SK-N-MC (cell line): ENCODE measurements at regions not wholly inside any gene's neighbourhood (a gene's known extent, or its start where the extent isn't known, plus 50 kb on each side); places are given as distances from the start of the nearest gene placed in this dataset.

Source experiments
- DNase-seq: peaks from one replicate; pipeline ENCODE4 v3.0.0-alpha.2; 2011; ENCODE audit warnings: low read depth, low spot score
- H3K27ac ChIP-seq: fragments of 200-600 bp; sonication (generic); 2 replicates; pipeline ENCODE4 v1.5.1; 2016; ENCODE audit warnings: mixed run types
- H3K36me3 ChIP-seq: fragments of 200-600 bp; sonication (generic); 2 replicates; pipeline ENCODE4 v1.6.1; 2017; ENCODE audit warnings: antibody characterized with exemption, low read length, mixed read lengths; ENCODE audit not compliant: insufficient read depth
- H3K4me3 ChIP-seq: fragments of 200-600 bp; sonication (generic); 2 replicates; pipeline ENCODE4 v1.5.1; 2016
- H3K9ac ChIP-seq: fragments of 200-600 bp; sonication (generic); 2 replicates; pipeline ENCODE4 v1.8.0; 2017; ENCODE audit warnings: mixed run types, mixed read lengths; ENCODE audit not compliant: insufficient read length
- H3K9me3 ChIP-seq: fragments of 200-600 bp; sonication (generic); 2 replicates; pipeline ENCODE4 v1.6.1; 2017; ENCODE audit warnings: low read depth, mild to moderate bottlenecking, antibody characterized with exemption, low read length, moderate library complexity, mixed read lengths
- EZH2 ChIP-seq: fragments of 200-600 bp; sonication (generic); IDR thresholded peaks from one replicate; pipeline ENCODE4 v1.6.1; 2017; ENCODE audit warnings: antibody characterized with exemption
- FOXP2 ChIP-seq: optimal IDR thresholded peaks from 2 replicates; pipeline ENCODE3; 2011; ENCODE audit warnings: mild to moderate bottlenecking, moderate library complexity; ENCODE audit not compliant: insufficient read depth; ENCODE audit errors: extremely low read length, control extremely low read depth
- POLR2AphosphoS5 ChIP-seq: IDR thresholded peaks from 2 replicates; pipeline ENCODE4 v1.6.1; 2012; ENCODE audit warnings: mild to moderate bottlenecking, low read depth, low read length, borderline replicate concordance

DNA sequence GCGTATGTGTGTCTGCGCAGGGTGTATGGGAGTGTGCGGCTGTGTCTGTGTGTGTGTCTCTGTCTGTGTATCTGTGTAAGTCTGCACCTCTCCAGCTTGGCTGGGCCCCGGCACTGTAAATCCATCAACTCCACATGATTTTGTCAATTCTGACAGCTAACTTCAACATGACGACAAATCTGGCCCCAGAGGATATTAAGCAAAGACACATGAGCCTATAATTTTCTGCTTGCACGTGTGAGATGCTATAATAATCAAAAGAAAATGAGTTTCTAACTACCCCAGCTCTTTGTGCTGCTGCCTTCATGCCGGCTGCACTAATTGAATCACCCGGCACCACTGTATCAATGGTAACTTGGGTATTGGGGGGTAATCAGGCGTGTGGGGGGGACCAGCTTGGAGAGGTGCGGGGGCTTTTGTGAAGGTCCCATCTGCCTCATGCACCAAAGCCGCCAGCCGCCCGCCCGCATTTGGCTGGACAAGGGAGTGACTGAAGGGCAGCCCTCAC, 57.6 kb upstream of the LHX1 start:
- no peak for DNase-seq
- TF ChIP-seq EZH2 (no peak), POLR2AphosphoS5 (no peak), FOXP2 (no peak)
- Histone ChIP-seq H3K27ac (no peak overlapping the region), H3K4me3 (no peak overlapping the region), H3K36me3 (no peaks in the 10 kb centered on the region), H3K9me3 (no peaks in the 10 kb centered on the region), H3K9ac (no peak overlapping the region)

DNA sequence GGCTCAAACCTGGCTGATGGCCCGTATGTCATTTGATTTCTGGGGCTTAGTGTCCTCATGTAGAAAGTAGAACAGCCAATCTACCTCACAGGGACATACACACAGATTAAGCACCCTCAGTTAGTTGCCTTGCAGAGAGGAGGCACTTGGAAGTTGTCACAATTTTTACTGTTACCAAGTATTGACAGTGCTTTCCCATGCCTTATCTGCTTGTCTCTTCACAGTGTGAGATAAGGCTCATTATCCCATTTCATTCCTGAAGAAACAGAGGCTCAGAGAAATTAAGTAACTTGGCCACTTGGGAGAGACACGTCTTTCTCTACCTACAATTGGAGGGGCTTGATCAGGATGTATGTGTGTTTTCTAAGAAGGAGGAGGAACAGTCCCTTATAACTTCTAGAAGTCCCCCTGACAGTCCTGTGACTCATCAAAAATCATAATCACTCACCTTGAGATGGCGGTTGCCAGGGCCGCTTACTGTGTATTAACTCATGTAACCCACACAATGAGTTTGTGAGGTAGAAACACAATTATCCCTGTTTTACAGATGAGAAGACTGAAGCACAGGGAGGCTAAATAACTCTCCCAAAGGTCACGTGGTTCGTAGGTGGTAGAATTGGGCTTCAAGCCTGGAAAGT, 56.9 kb upstream of the LHX1 start:
- Histone ChIP-seq H3K4me3 (no peak overlapping the region), H3K9ac (no peak overlapping the region), H3K27ac (no peak overlapping the region), H3K9me3 (no peaks in the 10 kb centered on the region), H3K36me3 (no peaks in the 10 kb centered on the region)
- no peak for TF ChIP-seq POLR2AphosphoS5
- TF ChIP-seq EZH2 = no peak
- no peak for TF ChIP-seq FOXP2
- no peak for DNase-seq

DNA sequence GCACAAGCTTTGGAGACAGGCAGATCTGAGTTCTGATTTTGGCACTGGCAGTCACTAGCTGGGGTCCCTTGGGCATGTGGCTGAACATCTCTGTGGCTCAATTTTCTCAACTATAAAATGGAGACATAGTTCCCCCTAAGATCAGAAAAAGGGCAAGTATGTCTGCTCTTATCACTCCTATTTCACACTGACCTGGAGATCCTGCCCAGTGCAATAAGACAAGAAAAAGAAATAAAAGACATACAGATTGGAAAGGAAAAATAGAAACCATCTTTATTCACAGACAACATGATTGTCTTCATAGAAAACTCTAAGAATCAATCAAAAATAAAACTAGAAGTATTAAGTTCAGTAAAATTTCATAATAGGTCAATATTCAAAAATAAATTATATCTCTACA, 56.0 kb upstream of the LHX1 start:
- H3K36me3 ChIP-seq = no peaks in the 10 kb centered on the region
- no peak overlapping the region for H3K9ac ChIP-seq
- no peak overlapping the region for H3K27ac ChIP-seq
- DNase-seq = no peak
- TF ChIP-seq EZH2 (no peak), POLR2AphosphoS5 (no peak), FOXP2 (no peak)
- H3K9me3 ChIP-seq = no peaks in the 10 kb centered on the region
- H3K4me3 ChIP-seq = no peak overlapping the region

DNA sequence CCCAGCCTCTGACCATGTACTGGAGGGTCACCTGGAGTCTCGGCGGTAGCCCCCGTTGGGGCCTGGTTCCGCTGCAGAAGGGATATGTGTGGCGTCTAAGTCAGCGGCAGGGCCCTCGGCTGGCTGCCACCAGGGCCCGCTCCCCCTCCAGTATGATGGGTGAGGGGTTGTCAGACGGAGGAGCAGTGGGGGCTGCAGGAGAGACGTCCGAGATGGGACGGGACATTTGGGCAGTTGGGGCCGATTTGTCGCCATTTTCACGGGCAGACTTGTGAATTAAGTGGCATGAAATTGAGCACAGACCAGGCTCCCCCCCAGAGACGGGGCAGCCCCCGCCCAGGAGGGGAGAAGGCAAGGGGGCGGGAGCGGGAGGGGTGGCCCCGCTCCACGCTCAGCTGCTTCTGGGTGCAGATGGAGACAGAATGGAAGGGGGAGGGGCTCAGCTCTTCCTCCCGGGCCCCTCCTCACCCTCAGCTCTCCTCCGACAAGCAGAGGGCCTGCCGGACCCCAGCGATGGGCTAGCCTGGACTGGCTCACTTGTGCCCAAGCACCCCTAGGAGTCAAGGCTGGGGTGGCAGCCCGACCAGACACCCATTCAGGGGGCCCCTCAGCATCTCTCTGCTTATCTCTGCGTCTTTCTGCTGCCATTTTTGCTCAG, 52.7 kb upstream of the LHX1 start:
- H3K36me3 ChIP-seq = no peaks in the 10 kb centered on the region
- no peak overlapping the region for H3K9ac ChIP-seq
- H3K27ac ChIP-seq = no peak overlapping the region
- no peaks in the 10 kb centered on the region for H3K9me3 ChIP-seq
- TF ChIP-seq POLR2AphosphoS5 (no peak), EZH2 (no peak), FOXP2 (no peak)
- no peak overlapping the region for H3K4me3 ChIP-seq
- DNase-seq = no peak

DNA sequence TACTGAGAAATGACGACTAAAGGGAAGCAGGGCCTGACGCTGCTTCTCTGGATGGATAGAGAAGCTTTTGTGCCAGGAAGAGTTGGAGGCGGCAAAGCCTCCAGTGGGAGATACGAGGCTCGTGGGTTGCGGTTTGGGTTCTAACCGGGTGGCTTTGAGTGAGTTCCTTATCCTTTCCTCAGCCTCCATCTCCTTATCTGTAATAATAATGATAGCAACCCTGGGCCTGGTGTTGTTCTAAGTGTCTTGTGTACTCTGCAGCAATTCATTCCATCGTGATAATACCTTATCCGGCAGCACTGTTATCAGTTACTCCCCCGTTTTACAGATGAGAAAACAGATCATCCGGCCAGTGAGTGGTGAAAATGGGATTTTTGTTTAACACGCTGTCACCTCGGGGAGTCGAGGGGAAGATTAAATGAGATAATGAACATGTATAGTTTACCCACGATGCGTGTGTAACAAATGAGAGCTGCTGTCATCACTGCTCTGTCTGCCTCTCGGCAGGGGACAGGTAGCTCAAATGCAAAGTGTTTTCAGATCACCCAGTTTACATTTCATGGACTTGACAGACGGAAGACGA, 52.0 kb upstream of the LHX1 start:
- DNase-seq = no peak
- Histone ChIP-seq H3K9me3 (no peaks in the 10 kb centered on the region), H3K36me3 (no peaks in the 10 kb centered on the region), H3K27ac (no peak overlapping the region), H3K9ac (no peak overlapping the region), H3K4me3 (no peak overlapping the region)
- TF ChIP-seq POLR2AphosphoS5 (no peak), FOXP2 (no peak), EZH2 (no peak)

DNA sequence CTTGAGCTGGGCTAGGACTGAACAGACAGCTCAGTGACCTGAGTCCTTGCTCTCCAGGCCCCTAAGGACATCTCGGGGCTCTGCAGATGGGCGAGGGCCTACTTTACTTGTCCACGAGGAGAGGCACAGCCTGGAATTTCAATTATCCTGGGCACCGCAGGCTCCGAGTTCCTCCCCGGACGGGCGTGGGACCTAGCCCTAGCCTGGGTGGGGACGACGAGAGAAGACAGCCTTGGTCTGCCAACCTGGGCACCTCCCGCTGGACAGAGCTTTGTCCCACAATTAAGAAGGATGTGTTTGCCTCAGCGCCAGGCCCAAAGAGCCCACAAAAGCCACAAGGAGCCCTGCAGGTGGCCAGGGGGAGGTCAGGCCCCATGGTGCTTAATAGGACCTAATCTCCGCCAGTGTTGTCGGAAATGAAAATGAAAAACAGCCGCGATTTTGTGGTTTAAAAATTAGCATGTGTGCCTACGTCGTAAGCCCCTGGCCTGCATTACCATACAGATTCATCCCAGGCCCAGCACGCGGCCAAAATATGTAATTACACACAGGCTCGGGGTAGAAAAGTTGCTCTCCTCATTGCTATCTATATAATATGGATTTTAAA, 51.4 kb upstream of the LHX1 start:
- TF ChIP-seq FOXP2 (no peak), EZH2 (no peak)
- H3K9ac ChIP-seq = no peak overlapping the region
- no peak overlapping the region for H3K27ac ChIP-seq
- H3K36me3 ChIP-seq = no peaks in the 10 kb centered on the region
- H3K4me3 ChIP-seq = no peak overlapping the region
- no peak for DNase-seq
- H3K9me3 ChIP-seq = no peaks in the 10 kb centered on the region
